Keratinocyte (primary cell): ENCODE measurements at regions not wholly inside any gene's neighbourhood (a gene's known extent, or its start where the extent isn't known, plus 50 kb on each side); places are given as distances from the start of the nearest gene placed in this dataset.

Experiments
- EZH2 ChIP-seq: IDR thresholded peaks from one replicate; pipeline ENCODE4 v1.6.1; 2012; ENCODE audit warnings: inconsistent platforms, mild to moderate bottlenecking, low read length, moderate library complexity
- TF ChIP-seq, protein P1 (sequence below), 3 experiments: IDR thresholded peaks in 1 of 3; conservative IDR thresholded peaks in 1 of 3; optimal IDR thresholded peaks in 1 of 3; 2 replicates in 2 of 3; 3 replicates in 1 of 3; pipeline versions ENCODE3 to v1.5.1; 2011; ENCODE audit warnings: low read length in 3 of 3, mild to moderate bottlenecking in 3 of 3, moderate library complexity in 2 of 3, control low read depth in 1 of 3, inconsistent platforms in 1 of 3; ENCODE audit not compliant: insufficient read depth in 2 of 3; ENCODE audit errors: extremely low read depth in 1 of 3

DNA sequence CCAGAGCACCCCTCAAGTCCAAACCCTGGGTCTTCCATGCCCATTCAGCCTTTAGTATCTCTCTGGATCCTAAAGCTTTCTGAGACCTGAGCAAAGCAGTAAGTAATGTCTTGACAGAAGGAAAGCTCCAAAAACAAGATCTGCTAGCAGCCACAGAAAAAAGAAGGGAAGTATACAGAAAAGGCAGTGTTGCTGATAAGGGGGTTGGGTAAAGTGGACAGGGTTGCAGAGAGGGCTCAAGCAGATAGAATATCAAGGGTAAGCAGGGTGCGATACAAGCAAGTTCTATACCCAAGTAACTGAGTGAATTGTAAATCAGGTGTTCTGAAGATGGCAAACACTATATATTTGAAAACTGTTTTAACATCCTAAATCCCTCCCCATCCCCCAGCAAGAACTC lies 113.4 kb upstream of the CARMIL1 start:
- TF ChIP-seq, protein P1, sequence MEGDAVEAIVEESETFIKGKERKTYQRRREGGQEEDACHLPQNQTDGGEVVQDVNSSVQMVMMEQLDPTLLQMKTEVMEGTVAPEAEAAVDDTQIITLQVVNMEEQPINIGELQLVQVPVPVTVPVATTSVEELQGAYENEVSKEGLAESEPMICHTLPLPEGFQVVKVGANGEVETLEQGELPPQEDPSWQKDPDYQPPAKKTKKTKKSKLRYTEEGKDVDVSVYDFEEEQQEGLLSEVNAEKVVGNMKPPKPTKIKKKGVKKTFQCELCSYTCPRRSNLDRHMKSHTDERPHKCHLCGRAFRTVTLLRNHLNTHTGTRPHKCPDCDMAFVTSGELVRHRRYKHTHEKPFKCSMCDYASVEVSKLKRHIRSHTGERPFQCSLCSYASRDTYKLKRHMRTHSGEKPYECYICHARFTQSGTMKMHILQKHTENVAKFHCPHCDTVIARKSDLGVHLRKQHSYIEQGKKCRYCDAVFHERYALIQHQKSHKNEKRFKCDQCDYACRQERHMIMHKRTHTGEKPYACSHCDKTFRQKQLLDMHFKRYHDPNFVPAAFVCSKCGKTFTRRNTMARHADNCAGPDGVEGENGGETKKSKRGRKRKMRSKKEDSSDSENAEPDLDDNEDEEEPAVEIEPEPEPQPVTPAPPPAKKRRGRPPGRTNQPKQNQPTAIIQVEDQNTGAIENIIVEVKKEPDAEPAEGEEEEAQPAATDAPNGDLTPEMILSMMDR (optimal IDR thresholded peaks at IDR 0.05 in 1 of 3, IDR thresholded peaks at IDR 0.05 in 1 of 3, conservative IDR thresholded peaks at IDR 0.05 in 1 of 3; ENCODE audit: extremely low read depth in 1 of 3, insufficient read depth in 2 of 3, low read length in 3 of 3), result no peak
- no peak for TF ChIP-seq EZH2
